ENCODE measurements at regions not wholly inside any gene's neighbourhood (a gene's known extent, or its start where the extent isn't known, plus 50 kb on each side); places are given as distances from the start of the nearest gene placed in this dataset.

- in situ Hi-C loops (cut with MboI), result no loop called here
- CTCF ChIA-PET, result interaction anchor here (0.9 kb wide), 1 partner anchor 129 kb away, joined by 3 read pairs; no protein-coding TSS in a partner anchor
- no peak overlapping the region for H3K4me3 ChIP-seq
- no peaks in the 10 kb centered on the region for H4K20me1 ChIP-seq (ENCODE audit: control insufficient read depth, insufficient read depth)
- no peak for FAIRE-seq
- no peak for ATAC-seq
- H3K79me2 ChIP-seq (ENCODE audit: control insufficient read depth, insufficient read depth, low read length), result no peaks in the 10 kb centered on the region
- WGBS (ENCODE audit: insufficient coverage, insufficient replicate concordance, low lambda C conversion rate, missing lambda C conversion rate), result 0% methylated on average over 1 of the region's 1 CpG
- no peak overlapping the region for H3K4me2 ChIP-seq (ENCODE audit: control insufficient read depth, insufficient read depth)
- H3K9ac ChIP-seq (ENCODE audit: control insufficient read depth, insufficient read depth, low read length), result no peak overlapping the region
- no peaks in the 10 kb centered on the region for H3K9me3 ChIP-seq (replicated peaks; ENCODE audit: control insufficient read depth, insufficient read depth, low read length)
- SMC1A ChIA-PET (ENCODE audit: uncharacterized antibody, unreplicated experiment), result interaction anchor here (1.5 kb wide), 1 partner anchor 130 kb away, joined by 3 read pairs; no protein-coding TSS in a partner anchor
- H2AFZ ChIP-seq (ENCODE audit: control insufficient read depth, low read depth, low read length), result no peak overlapping the region
- intact Hi-C loops (cut with micrococcal nuclease; ENCODE audit: unreplicated experiment), result no loop called here
- POLR2A ChIA-PET, result no interaction called here
- no peaks in the 10 kb centered on the region for H3K4me1 ChIP-seq (ENCODE audit: control insufficient read depth, insufficient read depth, low read length)
- RAD21 ChIA-PET (ENCODE audit: unreplicated experiment), result interaction anchor here (0.9 to 1.6 kb wide), 4 partner anchors 10 to 129 kb away, joined by 3 to 5 read pairs (median 4); no protein-coding TSS in a partner anchor
- no peaks in the 10 kb centered on the region for H3K27me3 ChIP-seq (replicated peaks in 1 of 2; ENCODE audit: control insufficient read depth in 2 of 2, insufficient read depth in 2 of 2, low read length in 1 of 2)
- no peaks in the 10 kb centered on the region for H3K36me3 ChIP-seq (ENCODE audit: control insufficient read depth in 2 of 2, insufficient read depth in 2 of 2, low read length in 1 of 2)
- no peak overlapping the region for H3K27ac ChIP-seq (ENCODE audit: control insufficient read depth, insufficient read depth)
- BruUV-seq (replicated peaks), result no TSS peak
- DNase-seq (ENCODE audit: low read depth, low spot score), result no peak
- no peak for TF ChIP-seq GATAD2B (conservative IDR thresholded peaks at IDR 0.05; ENCODE audit: low read depth)
- no peak for TF ChIP-seq MEF2B (IDR thresholded peaks at IDR 0.05; ENCODE audit: partially characterized antibody, poor library complexity, severe bottlenecking)
- no peak for TF ChIP-seq IRF5 (IDR thresholded peaks at IDR 0.05; ENCODE audit: borderline replicate concordance)
- no peak for TF ChIP-seq RFX5 (IDR thresholded peaks at IDR 0.05; ENCODE audit: low read depth, low read length)
- no peak for TF ChIP-seq JUNB (IDR thresholded peaks at IDR 0.05)
- TF ChIP-seq ETV6 (conservative IDR thresholded peaks at IDR 0.05 in 1 of 2, IDR thresholded peaks at IDR 0.05 in 1 of 2; ENCODE audit: borderline replicate concordance in 1 of 2, low read depth in 1 of 2), result no peak
- no peak for TF ChIP-seq SPI1 (IDR thresholded peaks at IDR 0.05; ENCODE audit: borderline replicate concordance, insufficient read depth, low read depth, low read length)
- TF ChIP-seq ZNF274 (IDR thresholded peaks at IDR 0.05; ENCODE audit: insufficient read depth, insufficient read length), result no peak
- TF ChIP-seq REST (IDR thresholded peaks at IDR 0.05; ENCODE audit: low read depth, low read length), result no peak
- no peak for TF ChIP-seq ATF3 (IDR thresholded peaks at IDR 0.05; ENCODE audit: borderline replicate concordance, extremely low read depth, low read depth, low read length)
- no peak for TF ChIP-seq CEBPB (IDR thresholded peaks at IDR 0.05; ENCODE audit: borderline replicate concordance in 1 of 2, low read depth in 2 of 2, low read length in 2 of 2)
- TF ChIP-seq ZNF687 (IDR thresholded peaks at IDR 0.05), result no peak
- no peak for TF ChIP-seq SMARCA5 (IDR thresholded peaks at IDR 0.05)
- no peak for TF ChIP-seq POLR2AphosphoS5 (IDR thresholded peaks at IDR 0.05; ENCODE audit: low read length)
Observed at GRCh38 chr4:28354880-28355656, 1494.4 kb downstream of the STIM2 start.

All from GM12878 (cell line).